ENCODE measurements at regions not wholly inside any gene's neighbourhood (a gene's known extent, or its start where the extent isn't known, plus 50 kb on each side); places are given as distances from the start of the nearest gene placed in this dataset.

DNA sequence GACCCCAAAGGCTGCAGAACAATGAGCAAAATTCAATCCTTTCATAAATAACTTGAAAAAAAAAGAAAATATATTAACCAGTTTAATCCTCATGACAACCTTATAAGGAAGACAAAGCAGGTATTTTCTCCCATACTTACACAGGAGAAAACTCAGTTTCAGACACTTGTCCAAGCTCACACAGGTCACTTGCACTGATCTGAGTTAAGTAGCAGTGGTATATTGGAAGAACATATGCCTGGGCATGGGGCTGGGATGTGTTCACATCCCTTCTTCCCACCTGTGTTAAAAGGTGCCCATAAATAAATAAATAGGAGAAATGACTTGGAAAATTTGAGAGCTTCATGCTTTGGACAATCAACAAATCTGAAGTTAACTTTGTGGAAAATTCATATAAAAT lies 63.5 kb upstream of the SELENOP start:
- TF ChIP-seq, protein P1, sequence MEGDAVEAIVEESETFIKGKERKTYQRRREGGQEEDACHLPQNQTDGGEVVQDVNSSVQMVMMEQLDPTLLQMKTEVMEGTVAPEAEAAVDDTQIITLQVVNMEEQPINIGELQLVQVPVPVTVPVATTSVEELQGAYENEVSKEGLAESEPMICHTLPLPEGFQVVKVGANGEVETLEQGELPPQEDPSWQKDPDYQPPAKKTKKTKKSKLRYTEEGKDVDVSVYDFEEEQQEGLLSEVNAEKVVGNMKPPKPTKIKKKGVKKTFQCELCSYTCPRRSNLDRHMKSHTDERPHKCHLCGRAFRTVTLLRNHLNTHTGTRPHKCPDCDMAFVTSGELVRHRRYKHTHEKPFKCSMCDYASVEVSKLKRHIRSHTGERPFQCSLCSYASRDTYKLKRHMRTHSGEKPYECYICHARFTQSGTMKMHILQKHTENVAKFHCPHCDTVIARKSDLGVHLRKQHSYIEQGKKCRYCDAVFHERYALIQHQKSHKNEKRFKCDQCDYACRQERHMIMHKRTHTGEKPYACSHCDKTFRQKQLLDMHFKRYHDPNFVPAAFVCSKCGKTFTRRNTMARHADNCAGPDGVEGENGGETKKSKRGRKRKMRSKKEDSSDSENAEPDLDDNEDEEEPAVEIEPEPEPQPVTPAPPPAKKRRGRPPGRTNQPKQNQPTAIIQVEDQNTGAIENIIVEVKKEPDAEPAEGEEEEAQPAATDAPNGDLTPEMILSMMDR (conservative IDR thresholded peaks at IDR 0.05; ENCODE audit: low read depth, low read length), result no peak
- TF ChIP-seq EZH2 (IDR thresholded peaks at IDR 0.05; ENCODE audit: borderline replicate concordance, low read depth, low read length, poor library complexity, severe bottlenecking), result no peak
